Ishikawa (cell line): ENCODE measurements at regions not wholly inside any gene's neighbourhood (a gene's known extent, or its start where the extent isn't known, plus 50 kb on each side); places are given as distances from the start of the nearest gene placed in this dataset.

Experiments used
- CEBPB ChIP-seq: IDR thresholded peaks from 2 replicates; pipeline ENCODE4 v1.6.1; 2012
- CREB1 ChIP-seq: IDR thresholded peaks from 2 replicates; pipeline ENCODE4 v1.6.1; 2012; ENCODE audit warnings: low read depth
- EGR1 ChIP-seq: IDR thresholded peaks from 2 replicates; pipeline ENCODE4 v1.6.1; 2012
- EP300 ChIP-seq: IDR thresholded peaks from 2 replicates; pipeline ENCODE4 v1.6.1; 2012; ENCODE audit warnings: borderline replicate concordance
- FOXM1 ChIP-seq: IDR thresholded peaks from 2 replicates; pipeline ENCODE4 v1.6.1; 2012; ENCODE audit warnings: low read depth, borderline replicate concordance
- MAX ChIP-seq: IDR thresholded peaks from 2 replicates; pipeline ENCODE4 v1.6.1; 2012
- NFIC ChIP-seq: IDR thresholded peaks from 2 replicates; pipeline ENCODE4 v1.6.1; 2012
- RAD21 ChIP-seq: IDR thresholded peaks from 2 replicates; pipeline ENCODE4 v1.6.1; 2012; ENCODE audit warnings: low read depth
- REST ChIP-seq: IDR thresholded peaks from 2 replicates; pipeline ENCODE4 v1.6.1; 2012; ENCODE audit warnings: low read depth, mild to moderate bottlenecking
- TAF1 ChIP-seq: IDR thresholded peaks from 2 replicates; pipeline ENCODE4 v1.6.1; 2012; ENCODE audit warnings: low read depth, mild to moderate bottlenecking
- TCF12 ChIP-seq: IDR thresholded peaks from 2 replicates; pipeline ENCODE4 v1.6.1; 2012; ENCODE audit warnings: low read depth
- TEAD4 ChIP-seq: IDR thresholded peaks from 2 replicates; pipeline ENCODE4 v1.6.1; 2012
- USF1 ChIP-seq: IDR thresholded peaks from 2 replicates; pipeline ENCODE4 v1.6.1; 2012
- YY1 ChIP-seq: IDR thresholded peaks from 2 replicates; pipeline ENCODE4 v1.6.1; 2012; ENCODE audit warnings: low read depth
- ZBTB7A ChIP-seq: IDR thresholded peaks from 2 replicates; pipeline ENCODE4 v1.6.1; 2012; ENCODE audit warnings: low read depth

GRCh38 chr7:113519472-113519871 lies 399.3 kb downstream of the PPP1R3A start:
- TF ChIP-seq TEAD4 = no peak
- no peak for TF ChIP-seq TCF12
- no peak for TF ChIP-seq NFIC
- no peak for TF ChIP-seq MAX
- no peak for TF ChIP-seq CEBPB
- no peak for TF ChIP-seq EP300
- TF ChIP-seq REST = no peak
- TF ChIP-seq RAD21 = no peak
- no peak for TF ChIP-seq YY1
- TF ChIP-seq TAF1 = no peak
- TF ChIP-seq CREB1 = no peak

GRCh38 chr7:113504691-113505090 lies 386.3 kb upstream of the SMIM30 start:
- TF ChIP-seq YY1 = no peak
- no peak for TF ChIP-seq NFIC
- no peak for TF ChIP-seq TCF12
- no peak for TF ChIP-seq MAX
- no peak for TF ChIP-seq TAF1
- TF ChIP-seq FOXM1 = no peak
- no peak for TF ChIP-seq ZBTB7A

- TF ChIP-seq ZBTB7A (no peak), TCF12 (no peak), NFIC (no peak), TAF1 (no peak), EP300 (no peak)
Observed at GRCh38 chr7:113504142-113504541, 385.8 kb upstream of the SMIM30 start.

- no peak for TF ChIP-seq FOXM1
- no peak for TF ChIP-seq TEAD4
- no peak for TF ChIP-seq MAX
- TF ChIP-seq TAF1 = no peak
- TF ChIP-seq EP300 = no peak
- TF ChIP-seq CREB1 = no peak
Observed at GRCh38 chr7:113491305-113491704, 373.0 kb upstream of the SMIM30 start.

- TF ChIP-seq REST (no peak), TCF12 (no peak), CREB1 (no peak), ZBTB7A (no peak), TAF1 (no peak), MAX (no peak), FOXM1 (no peak), TEAD4 (no peak), RAD21 (no peak), NFIC (no peak), USF1 (no peak), EGR1 (no peak), CEBPB (no peak), EP300 (no peak), YY1 (no peak)
Observed at GRCh38 chr7:113487925-113488731, 369.8 kb upstream of the SMIM30 start.

GRCh38 chr7:113486548-113486947 lies 368.2 kb upstream of the SMIM30 start:
- TF ChIP-seq YY1 (no peak), MAX (no peak), RAD21 (no peak)

- no peak for TF ChIP-seq NFIC
- no peak for TF ChIP-seq TCF12
- TF ChIP-seq YY1 = no peak
- no peak for TF ChIP-seq MAX
- no peak for TF ChIP-seq USF1
- TF ChIP-seq RAD21 = no peak
- TF ChIP-seq EGR1 = no peak
- TF ChIP-seq EP300 = no peak
- TF ChIP-seq TAF1 = no peak
- TF ChIP-seq FOXM1 = no peak
- no peak for TF ChIP-seq TEAD4
- no peak for TF ChIP-seq ZBTB7A
Observed at GRCh38 chr7:113483657-113484056, 365.3 kb upstream of the SMIM30 start.
